Mucosa of descending colon (tissue), 3 donors: ENCODE measurements at regions not wholly inside any gene's neighbourhood (a gene's known extent, or its start where the extent isn't known, plus 50 kb on each side); places are given as distances from the start of the nearest gene placed in this dataset.
A peak's percentile ranks its signal among the peaks of the same experiment; 100 is the strongest.
"Not testable (repeated sequence)": the region's sequence is repeated elsewhere in the genome, so short reads cannot be mapped to it uniquely, and the experiment has no call there.

Experiments
- ATAC-seq: fragments of 200-7000 bp; cut with Tn5 transposase; one replicate; pipeline ENCODE4 v1.9.1; 2020; ENCODE audit warnings: mild to moderate bottlenecking, moderate library complexity
- DNase-seq, 3 donors: peaks; one replicate each; pipeline ENCODE4 v3.0.0-alpha.2; 2020
- H3K36me3 ChIP-seq: fragments of 200-600 bp; one replicate; pipeline ENCODE4 v1.8.0; 2021; ENCODE audit warnings: low read depth, mild to moderate bottlenecking
- H3K4me1 ChIP-seq: fragments of 200-600 bp; one replicate; pipeline ENCODE4 v1.8.0; 2021; ENCODE audit warnings: low read depth, mild to moderate bottlenecking
- H3K4me3 ChIP-seq: fragments of 200-600 bp; one replicate; pipeline ENCODE4 v1.8.0; 2021; ENCODE audit warnings: mild to moderate bottlenecking
- H3K9me3 ChIP-seq: fragments of 200-600 bp; one replicate; pipeline ENCODE4 v1.8.0; 2021; ENCODE audit warnings: mild to moderate bottlenecking
- CTCF ChIP-seq: fragments of 200-600 bp; IDR thresholded peaks from one replicate; pipeline ENCODE4 v1.8.0; 2022; ENCODE audit warnings: antibody characterized with exemption, mild to moderate bottlenecking
- intact Hi-C, 2 donors: fragments of 100-400 bp; cut with DNase I in 1 of 2; cut with micrococcal nuclease in 1 of 2; formaldehyde crosslinking; loops; one replicate each; pipeline versions ENCODE4 v1.11.0 to v1.11.1; 2022; cut with DNase I, micrococcal nuclease
- donor health status: DM: no; HTN: no; CAD: no; lungs with moderate emphysema.
- donor health status: DM: no; HTN: no; CAD: no.
- donor health status: DM: no; HTN: yes; CAD: no.

GRCh38 chr7:26937939-26938623, 73.7 kb upstream of the SKAP2 start:
- no peaks in the 10 kb centered on the region for H3K9me3 ChIP-seq
- no peak for DNase-seq
- ATAC-seq, result peak; percentile 75
- no peak for TF ChIP-seq CTCF
- intact Hi-C loops, result no loop called here
- no peaks in the 10 kb centered on the region for H3K4me1 ChIP-seq
- H3K4me3 ChIP-seq, result no peak overlapping the region
- H3K36me3 ChIP-seq, result no peaks in the 10 kb centered on the region

DNA sequence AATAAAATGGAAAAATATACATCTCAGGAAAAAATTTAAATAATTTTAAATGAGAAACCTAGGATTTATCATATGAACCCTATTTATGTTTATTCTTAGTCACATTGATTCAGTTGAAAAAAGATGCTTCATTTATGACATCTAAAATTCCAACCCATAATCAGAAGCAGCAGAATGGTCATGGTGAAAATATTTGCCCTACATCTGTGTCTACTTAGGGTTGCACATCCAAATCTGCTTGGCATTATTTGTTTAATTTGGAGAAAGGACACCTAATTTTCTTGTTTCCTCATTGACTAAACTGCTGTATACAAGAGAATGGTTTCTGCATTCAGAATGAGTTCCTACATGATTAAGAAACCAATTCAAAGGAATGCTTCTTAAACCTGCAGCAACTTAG, 72.9 kb upstream of the SKAP2 start:
- ATAC-seq (no peak), DNase-seq (no peak)
- H3K4me3 ChIP-seq, result no peak overlapping the region
- no peaks in the 10 kb centered on the region for H3K36me3 ChIP-seq
- TF ChIP-seq CTCF, result no peak
- H3K9me3 ChIP-seq, result no peaks in the 10 kb centered on the region
- no peaks in the 10 kb centered on the region for H3K4me1 ChIP-seq
- intact Hi-C loops, result no loop called here

DNA sequence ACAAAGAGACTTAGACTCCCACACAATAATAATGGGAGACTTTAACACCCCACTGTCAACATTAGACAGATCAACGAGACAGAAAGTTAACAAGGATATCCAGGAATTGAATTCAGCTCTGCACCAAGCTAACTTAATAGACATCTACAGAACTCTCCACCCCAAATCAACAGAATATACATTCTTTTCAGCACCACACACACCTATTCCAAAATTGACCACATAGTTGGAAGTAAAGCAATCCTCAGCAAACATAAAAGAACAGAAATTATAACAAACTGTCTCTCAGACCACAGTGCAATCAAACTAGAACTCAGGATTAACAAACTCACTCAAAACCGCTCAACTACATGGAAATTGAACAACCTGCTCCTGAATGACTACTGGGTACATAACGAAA, 68.2 kb upstream of the SKAP2 start:
- ATAC-seq, H3K4me1 ChIP-seq, H3K36me3 ChIP-seq, H3K4me3 ChIP-seq, H3K9me3 ChIP-seq, intact Hi-C loops, DNase-seq: not testable (repeated sequence)

GRCh38 chr7:26930845-26931244, 66.5 kb upstream of the SKAP2 start:
- ATAC-seq (no peak), DNase-seq (no peak)
- TF ChIP-seq CTCF, result no peak
- Histone ChIP-seq H3K9me3 (no peaks in the 10 kb centered on the region), H3K4me1 (no peaks in the 10 kb centered on the region), H3K36me3 (no peaks in the 10 kb centered on the region), H3K4me3 (no peak overlapping the region)
- intact Hi-C loops, result no loop called here

GRCh38 chr7:26930201-26930600, 65.8 kb upstream of the SKAP2 start:
- intact Hi-C loops, result no loop called here
- Histone ChIP-seq H3K36me3 (no peaks in the 10 kb centered on the region), H3K4me3 (no peak overlapping the region), H3K9me3 (no peaks in the 10 kb centered on the region), H3K4me1 (no peaks in the 10 kb centered on the region)
- no peak for TF ChIP-seq CTCF
- DNase-seq, result no peak
- ATAC-seq, result no peak

GRCh38 chr7:26928703-26929347, 64.4 kb upstream of the SKAP2 start:
- Histone ChIP-seq H3K4me1 (no peaks in the 10 kb centered on the region), H3K4me3 (no peak overlapping the region), H3K9me3 (no peaks in the 10 kb centered on the region), H3K36me3 (no peaks in the 10 kb centered on the region)
- ATAC-seq (no peak), DNase-seq (no peak)
- TF ChIP-seq CTCF, result no peak
- intact Hi-C loops, result no loop called here
